GM19238 (cell line): ENCODE measurements at regions not wholly inside any gene's neighbourhood (a gene's known extent, or its start where the extent isn't known, plus 50 kb on each side); places are given as distances from the start of the nearest gene placed in this dataset.

Source experiments
- DNase-seq: peaks from one replicate; pipeline ENCODE4 v3.0.0; 2011; ENCODE audit warnings: low spot score; ENCODE audit not compliant: insufficient read length

GRCh38 chr17:74009056-74009625 is 194.3 kb upstream of the RPL38 start:
- DNase-seq, result no peak

DNA sequence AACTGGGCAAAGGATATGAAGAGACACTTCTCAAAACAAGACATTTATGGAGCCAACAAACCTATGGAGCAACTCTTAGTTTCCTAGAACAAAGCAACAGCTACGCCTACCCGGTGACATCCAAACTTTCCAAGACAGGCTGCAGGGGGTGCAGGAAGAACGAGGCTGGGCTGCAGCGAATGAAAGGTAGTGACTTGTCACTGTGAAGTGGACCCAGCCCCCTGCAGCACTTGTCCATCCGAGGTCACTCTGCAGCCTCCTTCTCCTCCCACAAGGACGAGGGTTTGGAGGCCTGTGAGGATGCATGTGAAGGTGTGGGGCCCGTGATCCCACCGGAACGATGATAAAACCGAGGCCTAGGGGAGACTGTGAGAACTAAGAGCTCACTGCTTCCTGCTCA is 192.6 kb upstream of the RPL38 start:
- DNase-seq, result no peak

GRCh38 chr17:74011966-74012365 is 191.5 kb upstream of the RPL38 start:
- DNase-seq, result no peak

GRCh38 chr17:74012465-74012864 is 191.0 kb upstream of the RPL38 start:
- DNase-seq, result no peak

DNA sequence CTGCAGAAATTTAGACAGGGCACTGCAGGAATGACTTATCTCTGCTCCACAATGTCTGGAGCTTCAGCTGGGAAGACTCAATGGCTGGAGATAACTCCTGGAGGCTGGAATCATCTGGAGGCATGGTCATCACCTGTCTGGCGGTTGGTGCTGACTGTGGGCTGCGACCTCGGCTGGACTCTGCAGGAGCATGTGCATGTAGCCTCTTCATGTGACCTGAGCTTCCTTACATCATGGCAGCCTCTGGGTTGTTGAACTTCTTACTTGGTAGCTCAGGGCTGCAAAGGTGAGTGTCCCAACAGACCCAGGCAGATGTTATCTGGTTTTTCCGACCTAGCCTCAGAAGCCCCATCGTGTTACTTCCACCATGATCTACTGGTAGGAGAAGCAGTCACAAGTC is 188.2 kb upstream of the RPL38 start:
- DNase-seq, result no peak

DNA sequence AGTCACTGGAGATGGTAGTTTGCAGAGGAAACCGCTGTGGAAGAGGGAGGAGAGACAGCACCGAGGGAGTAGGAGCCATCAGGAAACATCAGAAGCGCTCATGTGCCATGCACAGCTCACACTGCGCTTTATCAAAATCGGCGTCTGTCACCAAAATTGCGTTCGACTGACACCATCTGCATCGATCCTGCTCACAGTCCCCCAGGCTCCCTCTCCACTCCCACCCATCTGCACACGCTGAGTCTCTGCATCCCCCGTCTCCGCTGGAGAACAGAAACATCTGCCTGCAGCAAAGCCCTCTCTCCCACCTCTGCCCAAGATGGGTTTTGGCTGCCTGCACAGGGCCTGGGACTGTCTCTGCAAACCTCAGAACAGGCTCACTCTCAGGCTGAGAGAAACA is 187.5 kb upstream of the RPL38 start:
- DNase-seq, result no peak

- DNase-seq, result no peak
These were observed 187.0 kb upstream of the RPL38 start for GRCh38 chr17:74016461-74016860.

DNA sequence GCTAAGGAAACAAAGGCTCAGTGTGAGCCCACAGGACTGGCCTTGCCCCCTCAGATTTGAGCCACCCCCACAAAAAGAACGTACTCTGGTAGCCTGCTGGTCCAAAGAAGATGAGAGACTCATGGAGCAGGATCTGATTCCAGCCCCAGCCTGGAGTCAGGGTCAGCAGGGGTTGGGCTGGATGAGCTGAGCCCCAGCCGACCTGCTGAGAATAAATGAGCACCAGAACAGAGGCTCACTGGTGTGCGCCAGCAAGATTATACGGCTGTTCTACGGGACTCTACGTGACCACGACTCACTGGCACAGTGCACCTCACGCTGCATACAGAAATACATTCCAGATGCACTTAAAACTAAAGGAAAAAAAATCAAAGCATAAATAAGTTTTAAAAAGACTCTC is 186.0 kb upstream of the RPL38 start:
- no peak for DNase-seq

DNA sequence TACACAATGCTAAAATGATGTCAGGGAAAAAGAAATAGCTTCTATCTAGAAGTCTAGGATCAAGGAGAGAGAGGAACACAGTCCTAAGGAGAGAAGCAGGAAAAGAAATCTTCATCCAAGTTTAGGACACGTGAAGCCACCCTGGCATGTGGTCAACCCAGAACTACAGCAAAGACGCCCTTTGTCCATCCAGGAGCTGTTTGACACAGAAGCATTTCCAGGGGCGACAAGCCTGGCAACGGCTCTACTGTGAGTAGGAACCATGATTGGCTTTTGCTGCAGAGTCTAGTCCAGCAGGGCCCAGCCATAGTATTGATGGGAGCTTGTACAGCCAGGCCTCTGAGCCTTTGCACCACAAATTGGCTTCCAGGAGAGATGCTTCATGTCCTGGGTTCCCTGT is 185.4 kb upstream of the RPL38 start:
- no peak for DNase-seq

DNA sequence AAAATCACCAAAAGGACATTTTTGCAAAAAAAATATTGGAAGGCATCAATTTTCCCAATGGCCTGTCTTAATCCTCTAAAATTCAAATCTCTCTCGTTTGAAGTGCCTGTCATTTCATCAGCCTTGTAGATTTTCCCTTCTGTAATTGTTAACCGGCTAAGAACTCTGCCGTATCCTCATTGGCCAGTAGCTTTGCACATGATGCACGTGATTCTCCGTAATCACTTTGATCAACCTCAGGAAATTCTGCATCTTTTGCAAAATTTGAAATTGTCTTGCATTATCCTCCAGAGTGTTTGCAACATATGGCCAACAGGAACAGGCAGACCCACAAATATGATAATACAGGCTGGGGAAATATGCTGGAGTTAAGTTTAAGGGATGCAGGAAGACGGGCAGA is 184.2 kb upstream of the RPL38 start:
- DNase-seq, result no peak

- no peak for DNase-seq
These were observed 183.6 kb upstream of the RPL38 start for GRCh38 chr17:74019860-74020259.

GRCh38 chr17:74020522-74020921 is 183.0 kb upstream of the RPL38 start:
- DNase-seq, result no peak

DNA sequence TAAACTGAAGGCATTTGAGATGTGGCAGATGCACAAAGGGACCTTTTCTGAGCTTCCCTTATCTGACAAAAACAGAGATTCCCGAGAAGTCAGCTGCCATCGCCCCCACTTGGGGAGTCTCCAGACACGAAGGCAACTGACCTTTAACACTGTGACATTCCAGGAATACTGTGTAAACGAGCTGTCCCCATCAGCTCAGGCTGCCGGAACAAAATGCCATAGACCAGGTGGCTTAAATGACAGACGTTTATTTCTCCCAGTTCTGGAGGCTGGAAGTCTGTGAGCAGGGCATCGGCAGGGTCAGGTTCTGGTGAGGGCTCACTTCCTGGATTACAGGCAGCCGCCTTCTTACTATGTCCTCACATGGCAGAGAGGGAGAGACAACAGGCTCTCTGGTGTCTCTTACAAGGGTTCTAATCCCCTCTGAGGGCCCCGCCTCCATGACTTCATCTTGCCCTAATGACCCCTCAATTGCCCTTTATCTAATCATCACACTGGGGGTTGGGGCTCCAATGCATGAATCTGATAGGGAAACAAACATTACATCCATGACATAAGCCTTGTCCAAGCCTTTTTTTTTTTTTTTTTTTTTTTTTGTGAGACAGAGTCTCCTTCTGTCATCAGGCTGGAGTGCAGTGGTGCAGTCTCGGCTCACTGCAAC is 178.5 kb upstream of the RPL38 start:
- no peak for DNase-seq

GRCh38 chr17:74027444-74027843 is 176.0 kb upstream of the RPL38 start:
- no peak for DNase-seq

DNA sequence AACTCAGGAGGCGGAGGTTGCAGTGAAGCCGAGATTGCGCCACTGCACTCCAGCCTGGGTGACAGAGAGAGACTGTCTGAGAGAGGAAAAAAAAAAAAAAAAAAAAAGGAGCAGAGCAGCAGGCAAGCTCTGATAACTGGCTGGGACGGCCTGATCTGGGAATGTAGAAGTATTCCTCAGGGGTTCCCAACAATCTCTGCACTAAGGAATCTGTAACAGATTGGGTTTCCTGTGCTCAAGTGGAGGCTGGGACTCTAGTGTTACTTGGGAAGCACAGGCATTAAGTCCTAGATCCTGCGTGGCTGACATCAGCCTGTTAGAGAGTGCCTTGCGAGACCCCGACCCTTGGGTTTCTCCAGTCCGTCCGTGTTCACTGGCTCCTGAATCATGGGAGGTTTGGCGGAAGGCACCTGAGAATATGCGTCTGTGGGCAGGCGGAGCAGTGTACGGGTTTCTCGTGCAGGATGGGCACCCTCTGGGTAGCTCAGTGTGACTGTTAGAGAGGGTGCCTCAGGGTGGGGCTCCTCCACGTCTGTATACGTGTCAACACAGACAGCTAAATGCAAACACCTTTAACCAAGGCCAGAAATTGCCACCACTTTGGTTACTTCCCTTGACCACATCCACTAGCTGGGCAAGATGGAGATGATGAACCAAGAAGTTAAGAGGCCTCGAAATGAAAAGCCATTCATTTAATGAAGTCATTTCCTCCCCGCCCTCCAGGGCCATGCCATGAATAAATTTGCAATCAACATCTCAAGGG is 174.9 kb upstream of the RPL38 start:
- DNase-seq, result no peak

DNA sequence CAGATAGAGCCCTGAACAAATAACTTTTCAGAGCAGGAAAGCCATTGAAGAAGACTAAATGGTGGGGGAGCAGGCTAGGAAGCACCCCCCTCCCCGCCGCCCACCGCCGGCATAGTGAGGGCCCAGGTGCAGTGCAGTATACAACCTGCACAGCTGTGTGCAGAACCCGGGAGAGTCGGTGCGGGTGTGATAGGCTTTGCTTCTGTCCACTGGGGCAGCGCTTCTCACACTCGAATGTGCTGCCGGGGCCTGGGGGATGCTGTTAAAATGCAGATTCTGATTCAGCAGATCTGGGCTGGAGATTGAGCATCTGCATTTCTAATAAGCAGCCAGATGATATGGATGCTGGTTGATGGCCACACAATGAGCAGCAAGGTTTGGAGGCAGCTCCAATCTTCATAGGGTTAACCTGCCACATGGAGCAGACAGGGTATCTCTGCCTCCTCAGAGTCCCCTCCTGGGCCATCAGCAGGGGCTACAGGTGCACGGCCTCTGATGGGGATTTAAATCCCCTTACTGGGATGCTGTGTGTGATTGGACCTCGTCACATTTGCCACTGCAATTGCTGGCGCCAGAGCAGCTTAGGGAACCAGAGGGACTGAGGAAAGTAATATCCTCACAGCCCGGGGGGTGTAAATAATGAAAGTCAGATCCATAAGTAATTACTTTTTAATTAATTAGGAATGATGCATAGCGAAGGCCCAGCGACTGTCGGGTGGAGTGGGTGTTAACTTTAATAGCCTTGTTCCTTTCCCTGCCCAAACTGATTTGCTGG is 172.0 kb upstream of the RPL38 start:
- DNase-seq, result no peak

DNA sequence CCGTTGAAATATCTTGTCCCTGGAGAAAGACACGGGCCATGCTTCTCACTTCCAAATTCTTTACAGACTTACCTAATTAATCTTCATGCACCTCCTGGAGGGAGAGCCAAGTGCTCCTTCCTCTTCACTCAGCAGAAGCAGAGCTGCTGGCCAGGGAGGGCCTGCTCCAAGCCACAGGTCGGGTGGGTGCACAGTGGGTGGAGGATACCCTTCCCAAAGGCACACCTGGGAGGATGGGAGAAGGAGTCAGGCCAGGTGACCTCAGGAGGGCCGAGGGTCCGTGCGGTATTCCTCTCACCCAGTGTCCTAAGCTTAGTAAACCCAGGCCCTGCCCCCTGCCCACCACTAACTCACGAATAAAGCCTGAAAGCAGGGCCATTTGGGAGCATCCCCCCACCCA is 171.3 kb upstream of the RPL38 start:
- no peak for DNase-seq

- DNase-seq, result no peak
These were observed 166.2 kb upstream of the RPL38 start for GRCh38 chr17:74037320-74037719.

GRCh38 chr17:74040291-74040690 is 163.2 kb upstream of the RPL38 start:
- no peak for DNase-seq

DNA sequence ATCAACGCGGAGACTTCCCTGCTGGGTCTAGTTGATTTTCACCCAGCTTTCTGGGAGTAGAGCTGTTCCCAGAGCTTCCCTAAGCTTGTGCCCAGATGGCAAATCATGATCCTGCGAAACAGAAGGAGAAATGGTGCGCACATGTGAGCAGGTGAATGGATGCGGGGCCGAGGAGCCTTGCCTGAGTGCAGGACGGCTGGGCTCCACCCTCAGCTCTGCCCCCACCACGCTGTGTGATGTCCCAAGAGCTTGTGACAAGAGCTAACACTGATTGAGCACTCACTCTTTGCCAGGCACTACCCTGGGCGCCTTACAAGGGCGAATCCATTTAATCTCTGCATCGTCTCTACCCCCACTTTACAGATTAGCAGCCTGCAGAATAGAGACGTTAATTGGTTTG is 162.7 kb upstream of the RPL38 start:
- DNase-seq, result no peak

DNA sequence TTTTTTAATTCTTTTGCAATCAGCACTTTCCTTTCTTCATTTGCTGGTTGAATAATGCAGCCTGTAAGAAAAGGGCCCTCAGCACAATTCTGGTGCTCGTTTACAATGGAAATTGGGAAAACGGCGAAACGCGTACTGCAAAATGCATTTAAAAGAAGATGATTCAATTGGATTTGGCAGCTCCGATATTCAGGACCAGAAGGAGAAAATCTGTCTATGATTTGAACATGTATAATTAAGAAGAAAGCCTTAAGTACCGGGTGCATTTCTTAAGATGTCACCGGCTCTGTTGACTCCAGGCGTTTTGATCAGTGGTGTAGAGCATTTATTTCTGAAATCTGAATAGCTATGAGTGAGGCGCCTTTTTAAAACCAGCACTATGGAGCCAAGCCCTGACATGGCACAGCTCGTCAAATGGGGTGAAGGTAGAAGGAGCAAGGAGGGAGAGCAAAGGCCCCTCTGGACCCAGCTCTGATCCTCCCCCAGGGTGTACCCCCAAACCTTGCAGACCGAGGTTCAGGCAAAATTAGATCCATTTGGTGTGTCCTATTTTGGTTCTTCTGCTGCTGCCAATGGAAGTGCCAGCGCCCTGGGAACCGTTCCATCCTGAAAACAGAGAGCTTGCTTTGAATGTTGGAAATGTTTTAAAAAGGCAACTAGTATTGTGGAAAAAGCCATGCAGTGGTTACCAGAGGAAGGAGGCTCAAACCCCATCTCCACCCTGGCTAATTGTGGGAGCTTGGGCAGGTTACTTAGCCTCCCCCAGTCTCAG is 161.4 kb upstream of the RPL38 start:
- no peak for DNase-seq
